WTC11 (cell line): ENCODE measurements at regions not wholly inside any gene's neighbourhood (a gene's known extent, or its start where the extent isn't known, plus 50 kb on each side); places are given as distances from the start of the nearest gene placed in this dataset.
"Not testable (repeated sequence)": the region's sequence is repeated elsewhere in the genome, so short reads cannot be mapped to it uniquely, and the experiment has no call there.

ENCODE experiments used
- GABPB1 ChIP-seq: sonication (generic); formaldehyde crosslinking; IDR thresholded peaks from 2 replicates; pipeline ENCODE4 v1.8.1; 2023; ENCODE audit warnings: mild to moderate bottlenecking, missing genetic modification reagents
- JUN ChIP-seq: sonication (generic); formaldehyde crosslinking; IDR thresholded peaks from 2 replicates; pipeline ENCODE4 v1.8.0; 2023; ENCODE audit warnings: mild to moderate bottlenecking, missing genetic modification reagents
- KAT7 ChIP-seq: sonication (generic); formaldehyde crosslinking; IDR thresholded peaks from 2 replicates; pipeline ENCODE4 v1.8.1; 2023; ENCODE audit warnings: missing genetic modification reagents, mild to moderate bottlenecking, borderline replicate concordance
- ZNF121 ChIP-seq: sonication (generic); formaldehyde crosslinking; IDR thresholded peaks from 2 replicates; pipeline ENCODE4 v1.8.0; 2023; ENCODE audit warnings: missing genetic modification reagents
- ZNF396 ChIP-seq: fragments of 250-450 bp; sonication (Bioruptor Pico); IDR thresholded peaks from 2 replicates; pipeline ENCODE4 v1.8.0; 2021; ENCODE audit warnings: mild to moderate bottlenecking, moderate library complexity, borderline replicate concordance
- ZNF423 ChIP-seq: fragments of 250-450 bp; sonication (Bioruptor Pico); IDR thresholded peaks from 2 replicates; pipeline ENCODE4 v2.1.2; 2022; ENCODE audit warnings: mild to moderate bottlenecking, moderate library complexity
- ZNF671 ChIP-seq: fragments of 250-450 bp; sonication (Bioruptor Pico); IDR thresholded peaks from 2 replicates; pipeline ENCODE4 v1.8.0; 2021; ENCODE audit warnings: mild to moderate bottlenecking
- TF ChIP-seq, protein P1 (sequence below): sonication (generic); formaldehyde crosslinking; IDR thresholded peaks from 2 replicates; pipeline ENCODE4 v1.8.0; 2022; ENCODE audit warnings: mild to moderate bottlenecking, missing genetic modification reagents
- TF ChIP-seq, protein P2 (sequence below): fragments of 200-600 bp; IDR thresholded peaks from 2 replicates; pipeline ENCODE4 v1.8.0; 2022; ENCODE audit warnings: antibody characterized with exemption
- TF ChIP-seq, protein P3 (sequence below): sonication (generic); formaldehyde crosslinking; IDR thresholded peaks from 2 replicates; pipeline ENCODE4 v1.8.1; 2023; ENCODE audit warnings: mild to moderate bottlenecking, missing genetic modification reagents, borderline replicate concordance
- TF ChIP-seq, protein P4 (sequence below): sonication (generic); formaldehyde crosslinking; IDR thresholded peaks from 2 replicates; pipeline ENCODE4 v1.8.1; 2022; ENCODE audit warnings: mild to moderate bottlenecking, missing genetic modification reagents, moderate library complexity, borderline replicate concordance
- TF ChIP-seq, protein P5 (sequence below): sonication (generic); formaldehyde crosslinking; IDR thresholded peaks from 2 replicates; pipeline ENCODE4 v1.8.1; 2022; ENCODE audit warnings: mild to moderate bottlenecking, moderate library complexity, missing genetic modification reagents
- TF ChIP-seq, protein P6 (sequence below): sonication (generic); formaldehyde crosslinking; conservative IDR thresholded peaks from 2 replicates; pipeline ENCODE4 v1.8.1; 2022; ENCODE audit warnings: mild to moderate bottlenecking, missing genetic modification reagents

DNA sequence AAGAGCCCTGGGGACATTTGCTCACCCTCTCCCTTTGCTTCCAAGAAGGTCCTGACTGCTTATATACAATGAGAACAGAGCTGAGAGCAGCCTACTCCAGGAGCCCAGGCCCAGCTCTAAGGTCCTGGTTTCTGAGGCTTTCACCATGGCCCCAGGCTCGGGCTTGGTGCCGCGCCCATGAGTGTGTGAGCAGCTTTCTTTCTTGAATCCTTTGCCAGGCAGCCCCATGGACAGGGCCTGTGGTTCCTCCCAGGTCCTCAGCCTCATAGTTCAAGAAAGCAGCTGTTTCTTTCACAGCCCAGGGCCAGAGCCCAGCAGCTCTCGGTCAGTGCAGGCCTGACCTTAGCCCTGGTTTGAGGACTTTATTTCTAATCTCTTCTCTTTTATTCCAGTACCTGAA lies 1197.2 kb downstream of the RPIA start:
- TF ChIP-seq JUN (CRISPR knock-in tag); ZNF423 (CRISPR knock-in tag); ZNF396 (CRISPR knock-in tag); KAT7 (CRISPR knock-in tag); ZNF671 (CRISPR knock-in tag); GABPB1; ZNF121 (CRISPR knock-in tag): not testable (repeated sequence)
- TF ChIP-seq, protein P1, sequence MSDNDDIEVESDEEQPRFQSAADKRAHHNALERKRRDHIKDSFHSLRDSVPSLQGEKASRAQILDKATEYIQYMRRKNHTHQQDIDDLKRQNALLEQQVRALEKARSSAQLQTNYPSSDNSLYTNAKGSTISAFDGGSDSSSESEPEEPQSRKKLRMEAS (CRISPR knock-in tag): not testable (repeated sequence)
- TF ChIP-seq, protein P2, sequence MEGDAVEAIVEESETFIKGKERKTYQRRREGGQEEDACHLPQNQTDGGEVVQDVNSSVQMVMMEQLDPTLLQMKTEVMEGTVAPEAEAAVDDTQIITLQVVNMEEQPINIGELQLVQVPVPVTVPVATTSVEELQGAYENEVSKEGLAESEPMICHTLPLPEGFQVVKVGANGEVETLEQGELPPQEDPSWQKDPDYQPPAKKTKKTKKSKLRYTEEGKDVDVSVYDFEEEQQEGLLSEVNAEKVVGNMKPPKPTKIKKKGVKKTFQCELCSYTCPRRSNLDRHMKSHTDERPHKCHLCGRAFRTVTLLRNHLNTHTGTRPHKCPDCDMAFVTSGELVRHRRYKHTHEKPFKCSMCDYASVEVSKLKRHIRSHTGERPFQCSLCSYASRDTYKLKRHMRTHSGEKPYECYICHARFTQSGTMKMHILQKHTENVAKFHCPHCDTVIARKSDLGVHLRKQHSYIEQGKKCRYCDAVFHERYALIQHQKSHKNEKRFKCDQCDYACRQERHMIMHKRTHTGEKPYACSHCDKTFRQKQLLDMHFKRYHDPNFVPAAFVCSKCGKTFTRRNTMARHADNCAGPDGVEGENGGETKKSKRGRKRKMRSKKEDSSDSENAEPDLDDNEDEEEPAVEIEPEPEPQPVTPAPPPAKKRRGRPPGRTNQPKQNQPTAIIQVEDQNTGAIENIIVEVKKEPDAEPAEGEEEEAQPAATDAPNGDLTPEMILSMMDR: not testable (repeated sequence)
- TF ChIP-seq, protein P3, sequence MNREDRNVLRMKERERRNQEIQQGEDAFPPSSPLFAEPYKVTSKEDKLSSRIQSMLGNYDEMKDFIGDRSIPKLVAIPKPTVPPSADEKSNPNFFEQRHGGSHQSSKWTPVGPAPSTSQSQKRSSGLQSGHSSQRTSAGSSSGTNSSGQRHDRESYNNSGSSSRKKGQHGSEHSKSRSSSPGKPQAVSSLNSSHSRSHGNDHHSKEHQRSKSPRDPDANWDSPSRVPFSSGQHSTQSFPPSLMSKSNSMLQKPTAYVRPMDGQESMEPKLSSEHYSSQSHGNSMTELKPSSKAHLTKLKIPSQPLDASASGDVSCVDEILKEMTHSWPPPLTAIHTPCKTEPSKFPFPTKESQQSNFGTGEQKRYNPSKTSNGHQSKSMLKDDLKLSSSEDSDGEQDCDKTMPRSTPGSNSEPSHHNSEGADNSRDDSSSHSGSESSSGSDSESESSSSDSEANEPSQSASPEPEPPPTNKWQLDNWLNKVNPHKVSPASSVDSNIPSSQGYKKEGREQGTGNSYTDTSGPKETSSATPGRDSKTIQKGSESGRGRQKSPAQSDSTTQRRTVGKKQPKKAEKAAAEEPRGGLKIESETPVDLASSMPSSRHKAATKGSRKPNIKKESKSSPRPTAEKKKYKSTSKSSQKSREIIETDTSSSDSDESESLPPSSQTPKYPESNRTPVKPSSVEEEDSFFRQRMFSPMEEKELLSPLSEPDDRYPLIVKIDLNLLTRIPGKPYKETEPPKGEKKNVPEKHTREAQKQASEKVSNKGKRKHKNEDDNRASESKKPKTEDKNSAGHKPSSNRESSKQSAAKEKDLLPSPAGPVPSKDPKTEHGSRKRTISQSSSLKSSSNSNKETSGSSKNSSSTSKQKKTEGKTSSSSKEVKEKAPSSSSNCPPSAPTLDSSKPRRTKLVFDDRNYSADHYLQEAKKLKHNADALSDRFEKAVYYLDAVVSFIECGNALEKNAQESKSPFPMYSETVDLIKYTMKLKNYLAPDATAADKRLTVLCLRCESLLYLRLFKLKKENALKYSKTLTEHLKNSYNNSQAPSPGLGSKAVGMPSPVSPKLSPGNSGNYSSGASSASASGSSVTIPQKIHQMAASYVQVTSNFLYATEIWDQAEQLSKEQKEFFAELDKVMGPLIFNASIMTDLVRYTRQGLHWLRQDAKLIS (CRISPR knock-in tag): not testable (repeated sequence)
- TF ChIP-seq, protein P4, sequence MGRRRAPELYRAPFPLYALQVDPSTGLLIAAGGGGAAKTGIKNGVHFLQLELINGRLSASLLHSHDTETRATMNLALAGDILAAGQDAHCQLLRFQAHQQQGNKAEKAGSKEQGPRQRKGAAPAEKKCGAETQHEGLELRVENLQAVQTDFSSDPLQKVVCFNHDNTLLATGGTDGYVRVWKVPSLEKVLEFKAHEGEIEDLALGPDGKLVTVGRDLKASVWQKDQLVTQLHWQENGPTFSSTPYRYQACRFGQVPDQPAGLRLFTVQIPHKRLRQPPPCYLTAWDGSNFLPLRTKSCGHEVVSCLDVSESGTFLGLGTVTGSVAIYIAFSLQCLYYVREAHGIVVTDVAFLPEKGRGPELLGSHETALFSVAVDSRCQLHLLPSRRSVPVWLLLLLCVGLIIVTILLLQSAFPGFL: not testable (repeated sequence)
- TF ChIP-seq, protein P5, sequence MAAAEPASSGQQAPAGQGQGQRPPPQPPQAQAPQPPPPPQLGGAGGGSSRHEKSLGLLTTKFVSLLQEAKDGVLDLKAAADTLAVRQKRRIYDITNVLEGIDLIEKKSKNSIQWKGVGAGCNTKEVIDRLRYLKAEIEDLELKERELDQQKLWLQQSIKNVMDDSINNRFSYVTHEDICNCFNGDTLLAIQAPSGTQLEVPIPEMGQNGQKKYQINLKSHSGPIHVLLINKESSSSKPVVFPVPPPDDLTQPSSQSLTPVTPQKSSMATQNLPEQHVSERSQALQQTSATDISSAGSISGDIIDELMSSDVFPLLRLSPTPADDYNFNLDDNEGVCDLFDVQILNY: not testable (repeated sequence)
- TF ChIP-seq, protein P6, sequence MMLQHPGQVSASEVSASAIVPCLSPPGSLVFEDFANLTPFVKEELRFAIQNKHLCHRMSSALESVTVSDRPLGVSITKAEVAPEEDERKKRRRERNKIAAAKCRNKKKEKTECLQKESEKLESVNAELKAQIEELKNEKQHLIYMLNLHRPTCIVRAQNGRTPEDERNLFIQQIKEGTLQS: not testable (repeated sequence)
